NCI-H128 (cell line): ENCODE measurements at regions not wholly inside any gene's neighbourhood (a gene's known extent, or its start where the extent isn't known, plus 50 kb on each side); places are given as distances from the start of the nearest gene placed in this dataset.

Experiments
- DNase-seq: peaks from one replicate; lab custom pipeline; 2025; ENCODE audit not compliant: unreplicated experiment; lab: John Stamatoyannopoulos, UW

GRCh38 chr9:86732514-86733171 is 214.7 kb downstream of the GAS1 start:
- no peak for DNase-seq

- DNase-seq = no peak
Observed at GRCh38 chr9:86731511-86732063, 215.7 kb downstream of the GAS1 start.

GRCh38 chr9:86730163-86730928 is 217.0 kb downstream of the GAS1 start:
- no peak for DNase-seq

- no peak for DNase-seq
Observed at GRCh38 chr9:86724529-86724928, 222.8 kb downstream of the GAS1 start.

GRCh38 chr9:86723346-86723745 is 224.0 kb downstream of the GAS1 start:
- no peak for DNase-seq

GRCh38 chr9:86722706-86723075 is 224.6 kb downstream of the GAS1 start:
- DNase-seq = no peak

- no peak for DNase-seq
Observed at GRCh38 chr9:86721843-86722705, 225.2 kb downstream of the GAS1 start.

GRCh38 chr9:86721226-86721781 is 226.0 kb downstream of the GAS1 start:
- DNase-seq = no peak

- no peak for DNase-seq
Observed at GRCh38 chr9:86720639-86721225, 226.6 kb downstream of the GAS1 start.

- DNase-seq = no peak
Observed at GRCh38 chr9:86718388-86719049, 228.8 kb downstream of the GAS1 start.

- no peak for DNase-seq
Observed at GRCh38 chr9:86716326-86716922, 230.9 kb downstream of the GAS1 start.

- DNase-seq = no peak
Observed at GRCh38 chr9:86714999-86715398, 232.3 kb downstream of the GAS1 start.

GRCh38 chr9:86713970-86714369 is 233.3 kb downstream of the GAS1 start:
- no peak for DNase-seq

- no peak for DNase-seq
Observed at GRCh38 chr9:86713470-86713869, 233.8 kb downstream of the GAS1 start.

- no peak for DNase-seq
Observed at GRCh38 chr9:86708918-86709835, 238.1 kb downstream of the GAS1 start.

- no peak for DNase-seq
Observed at GRCh38 chr9:86707932-86708510, 239.3 kb downstream of the GAS1 start.

GRCh38 chr9:86706391-86706790 is 240.9 kb downstream of the GAS1 start:
- DNase-seq = no peak

- DNase-seq = no peak
Observed at GRCh38 chr9:86705490-86705889, 241.8 kb downstream of the GAS1 start.
